OCI-LY1 (cell line): ENCODE measurements at regions not wholly inside any gene's neighbourhood (a gene's known extent, or its start where the extent isn't known, plus 50 kb on each side); places are given as distances from the start of the nearest gene placed in this dataset.

ENCODE experiments used
- H2AFZ ChIP-seq: fragments of 200-600 bp; sonication (generic), shearing (Covaris generic); 2 replicates; pipeline ENCODE4 v1.6.0; 2014; ENCODE audit warnings: antibody characterized with exemption, mild to moderate bottlenecking, low read length
- H3F3A ChIP-seq: fragments of 200-600 bp; sonication (generic), shearing (Covaris generic); 2 replicates; pipeline ENCODE4 v1.6.0; 2014; ENCODE audit warnings: mild to moderate bottlenecking, antibody characterized with exemption, low read length, moderate library complexity; ENCODE audit not compliant: insufficient read depth
- H3K27ac ChIP-seq: fragments of 200-600 bp; sonication (generic); 2 replicates; pipeline ENCODE4 v1.5.1; 2014; ENCODE audit warnings: low read length, mixed run types, mild to moderate bottlenecking, low read depth; ENCODE audit not compliant: poor library complexity, severe bottlenecking
- H3K27me3 ChIP-seq: fragments of 200-600 bp; sonication (generic); 2 replicates; pipeline ENCODE4 v1.6.0; 2014; ENCODE audit warnings: antibody characterized with exemption, mild to moderate bottlenecking, low read length, moderate library complexity; ENCODE audit not compliant: insufficient read depth
- H3K36me3 ChIP-seq: fragments of 200-600 bp; sonication (generic); 2 replicates; pipeline ENCODE4 v1.6.1; 2014; ENCODE audit warnings: mild to moderate bottlenecking, antibody characterized with exemption, low read length, moderate library complexity, mixed read lengths; ENCODE audit not compliant: insufficient read depth
- H3K4me1 ChIP-seq: fragments of 200-600 bp; sonication (generic); 2 replicates; pipeline ENCODE4 v1.5.1; 2014; ENCODE audit warnings: mild to moderate bottlenecking, low read length, moderate library complexity; ENCODE audit not compliant: insufficient read depth, severe bottlenecking
- H3K4me2 ChIP-seq: fragments of 200-600 bp; sonication (generic), shearing (Covaris generic); 2 replicates; pipeline ENCODE4 v1.6.1; 2014; ENCODE audit warnings: low read length
- H3K4me3 ChIP-seq: fragments of 200-600 bp; sonication (generic); 2 replicates; pipeline ENCODE4 v1.5.1; 2014; ENCODE audit warnings: low read length, low read depth, mild to moderate bottlenecking, mixed read lengths; ENCODE audit not compliant: poor library complexity, severe bottlenecking
- H3K79me2 ChIP-seq: fragments of 200-600 bp; shearing (Covaris generic); 2 replicates; pipeline ENCODE4 v1.6.1; 2016; ENCODE audit warnings: mixed run types, low read length, mixed read lengths; ENCODE audit not compliant: insufficient read depth
- H3K9ac ChIP-seq: fragments of 200-600 bp; sonication (generic), shearing (Covaris generic); 2 replicates; pipeline ENCODE4 v1.6.1; 2014; ENCODE audit warnings: mild to moderate bottlenecking, low read length, mixed read lengths
- H3K9me2 ChIP-seq: fragments of 200-600 bp; sonication (generic), shearing (Covaris generic); 2 replicates; pipeline ENCODE4 v1.6.1; 2014; ENCODE audit warnings: low read depth, mild to moderate bottlenecking, low read length, mixed read lengths
- H3K9me3 ChIP-seq: fragments of 200-600 bp; shearing (Covaris generic); 2 replicates; pipeline ENCODE4 v1.6.1; 2014; ENCODE audit warnings: low read length, mixed read lengths
- H4K20me1 ChIP-seq: fragments of 200-600 bp; sonication (generic), shearing (Covaris generic); 2 replicates; pipeline ENCODE4 v1.6.0; 2016; ENCODE audit warnings: mild to moderate bottlenecking, low read length; ENCODE audit not compliant: insufficient read depth
- EZH2 ChIP-seq: fragments of 200-600 bp; sonication (generic), shearing (Covaris generic); IDR thresholded peaks from 2 replicates; pipeline ENCODE4 v1.8.0; 2017; ENCODE audit warnings: borderline replicate concordance, mixed run types, mild to moderate bottlenecking, antibody characterized with exemption, low read length, moderate library complexity, mixed read lengths
- TF ChIP-seq, protein P1 (sequence below): fragments of 200-600 bp; sonication (generic), shearing (Covaris generic); IDR thresholded peaks from 2 replicates; pipeline ENCODE4 v1.5.1; 2017; ENCODE audit warnings: mild to moderate bottlenecking, antibody characterized with exemption, low read length, moderate library complexity, mixed read lengths

DNA sequence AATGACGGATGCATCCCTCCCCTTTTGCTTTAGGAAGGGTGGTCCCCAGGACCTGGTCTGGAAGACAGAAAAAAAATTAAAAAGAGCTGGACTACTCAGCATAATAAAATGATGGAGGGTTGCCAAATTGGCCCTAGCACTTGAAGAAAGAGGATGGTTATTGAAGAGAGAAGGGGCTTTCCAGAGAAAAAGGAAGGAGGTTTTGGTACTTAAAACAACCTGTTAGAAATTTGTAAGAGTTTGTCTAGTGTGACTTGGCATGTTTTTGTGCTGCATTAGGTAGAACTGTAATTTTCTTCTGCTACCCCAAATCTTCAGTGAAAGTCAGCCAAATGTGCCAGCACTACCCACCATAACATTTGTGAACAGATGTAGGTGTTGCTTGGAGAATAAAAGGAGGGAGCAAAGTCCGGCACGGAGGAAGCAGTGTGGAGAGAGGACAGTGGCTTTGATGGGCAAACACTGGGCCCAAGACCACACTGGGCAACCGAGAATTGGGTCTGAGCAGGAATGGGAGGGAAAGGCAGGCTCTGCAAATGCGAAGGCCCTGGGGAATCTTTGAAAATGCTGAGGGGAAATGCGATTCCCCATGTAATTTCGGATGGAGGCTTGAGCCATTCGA, 160.9 kb downstream of the QRSL1 start:
- Histone ChIP-seq H3K4me2 (no peak overlapping the region), H3K9me3 (no peaks in the 10 kb centered on the region), H3K4me1 (peaks cover 19% of the 10 kb centered on the region), H3K9ac (no peak overlapping the region), H3K27me3 (no peaks in the 10 kb centered on the region), H4K20me1 (no peaks in the 10 kb centered on the region), H2AFZ (no peak overlapping the region), H3K79me2 (no peaks in the 10 kb centered on the region), H3K4me3 (no peak overlapping the region), H3K36me3 (no peaks in the 10 kb centered on the region), H3K27ac (no peak overlapping the region), H3F3A (no peaks in the 10 kb centered on the region), H3K9me2 (no peaks in the 10 kb centered on the region)
- no peak for TF ChIP-seq EZH2
- TF ChIP-seq, protein P1, sequence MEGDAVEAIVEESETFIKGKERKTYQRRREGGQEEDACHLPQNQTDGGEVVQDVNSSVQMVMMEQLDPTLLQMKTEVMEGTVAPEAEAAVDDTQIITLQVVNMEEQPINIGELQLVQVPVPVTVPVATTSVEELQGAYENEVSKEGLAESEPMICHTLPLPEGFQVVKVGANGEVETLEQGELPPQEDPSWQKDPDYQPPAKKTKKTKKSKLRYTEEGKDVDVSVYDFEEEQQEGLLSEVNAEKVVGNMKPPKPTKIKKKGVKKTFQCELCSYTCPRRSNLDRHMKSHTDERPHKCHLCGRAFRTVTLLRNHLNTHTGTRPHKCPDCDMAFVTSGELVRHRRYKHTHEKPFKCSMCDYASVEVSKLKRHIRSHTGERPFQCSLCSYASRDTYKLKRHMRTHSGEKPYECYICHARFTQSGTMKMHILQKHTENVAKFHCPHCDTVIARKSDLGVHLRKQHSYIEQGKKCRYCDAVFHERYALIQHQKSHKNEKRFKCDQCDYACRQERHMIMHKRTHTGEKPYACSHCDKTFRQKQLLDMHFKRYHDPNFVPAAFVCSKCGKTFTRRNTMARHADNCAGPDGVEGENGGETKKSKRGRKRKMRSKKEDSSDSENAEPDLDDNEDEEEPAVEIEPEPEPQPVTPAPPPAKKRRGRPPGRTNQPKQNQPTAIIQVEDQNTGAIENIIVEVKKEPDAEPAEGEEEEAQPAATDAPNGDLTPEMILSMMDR = no peak

DNA sequence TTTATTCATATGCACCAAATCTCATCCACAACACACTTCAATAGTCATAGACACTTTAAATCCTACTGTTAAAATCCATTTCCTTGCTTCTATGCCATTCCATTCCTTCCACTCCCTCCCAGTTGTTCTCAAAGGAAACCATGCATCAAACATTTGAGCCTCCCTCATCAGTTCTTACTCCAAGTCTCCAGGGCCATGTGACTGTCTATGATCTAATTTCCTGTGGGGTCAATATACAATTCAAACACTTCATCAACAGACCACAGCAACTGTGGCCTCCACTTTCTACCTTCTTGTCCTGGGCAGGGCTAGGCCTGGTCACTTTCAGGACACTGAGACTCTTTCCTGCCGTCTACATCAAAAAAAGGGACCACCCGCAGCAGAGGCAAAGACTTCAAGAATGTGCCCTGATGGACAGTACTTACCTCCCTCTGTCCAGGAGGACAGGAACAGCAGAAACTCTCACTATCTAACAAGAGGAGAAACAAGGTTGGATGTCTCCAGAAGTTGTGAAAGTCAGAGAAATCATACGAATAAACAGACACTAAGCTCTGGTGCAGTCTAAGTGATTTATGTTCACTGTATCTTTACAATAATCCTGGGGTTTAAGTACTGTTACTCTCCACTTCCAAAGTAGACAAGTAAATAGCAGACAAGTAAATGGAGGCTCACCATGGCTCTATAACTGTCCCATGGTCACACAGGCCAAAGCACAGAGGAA, 160.2 kb downstream of the QRSL1 start:
- H4K20me1 ChIP-seq = no peaks in the 10 kb centered on the region
- no peaks in the 10 kb centered on the region for H3K9me3 ChIP-seq
- no peak overlapping the region for H3K27ac ChIP-seq
- no peaks in the 10 kb centered on the region for H3K9me2 ChIP-seq
- no peak overlapping the region for H3K4me3 ChIP-seq
- no peak for TF ChIP-seq EZH2
- TF ChIP-seq, protein P1 = no peak
- H3K4me1 ChIP-seq = peaks cover 19% of the 10 kb centered on the region
- no peaks in the 10 kb centered on the region for H3K36me3 ChIP-seq
- no peaks in the 10 kb centered on the region for H3K27me3 ChIP-seq
- no peaks in the 10 kb centered on the region for H3F3A ChIP-seq
- no peak overlapping the region for H3K9ac ChIP-seq
- no peak overlapping the region for H2AFZ ChIP-seq
- no peak overlapping the region for H3K4me2 ChIP-seq
- H3K79me2 ChIP-seq = no peaks in the 10 kb centered on the region

DNA sequence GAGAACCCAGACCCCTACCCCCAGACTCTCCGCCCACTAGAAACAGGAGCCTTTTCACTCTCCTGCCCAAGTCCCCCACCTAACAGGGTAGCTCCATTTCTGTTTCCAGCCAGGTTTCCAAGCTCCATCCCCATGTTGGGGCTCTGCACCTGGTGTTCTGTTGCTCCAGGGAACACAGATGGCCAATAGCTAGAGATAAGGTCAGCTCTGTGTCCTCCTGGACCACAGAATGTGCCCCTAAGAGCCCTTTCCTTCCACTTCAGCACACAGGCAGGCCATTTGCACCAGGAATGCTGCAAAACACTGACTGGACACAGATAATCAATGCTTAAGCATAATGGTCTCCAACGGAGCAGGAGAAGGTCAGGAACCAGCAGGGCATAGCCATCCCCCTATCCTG, 159.4 kb downstream of the QRSL1 start:
- no peak overlapping the region for H3K27ac ChIP-seq
- no peaks in the 10 kb centered on the region for H4K20me1 ChIP-seq
- peaks cover 19% of the 10 kb centered on the region for H3K4me1 ChIP-seq
- TF ChIP-seq, protein P1 = no peak
- no peak for TF ChIP-seq EZH2
- H2AFZ ChIP-seq = no peak overlapping the region
- no peak overlapping the region for H3K4me3 ChIP-seq
- H3K9me3 ChIP-seq = no peaks in the 10 kb centered on the region
- no peaks in the 10 kb centered on the region for H3F3A ChIP-seq
- no peaks in the 10 kb centered on the region for H3K27me3 ChIP-seq
- H3K36me3 ChIP-seq = no peaks in the 10 kb centered on the region
- no peaks in the 10 kb centered on the region for H3K79me2 ChIP-seq
- H3K9me2 ChIP-seq = no peaks in the 10 kb centered on the region
- no peak overlapping the region for H3K4me2 ChIP-seq
- H3K9ac ChIP-seq = no peak overlapping the region
